ENCODE measurements at regions not wholly inside any gene's neighbourhood (a gene's known extent, or its start where the extent isn't known, plus 50 kb on each side); places are given as distances from the start of the nearest gene placed in this dataset.

DNA sequence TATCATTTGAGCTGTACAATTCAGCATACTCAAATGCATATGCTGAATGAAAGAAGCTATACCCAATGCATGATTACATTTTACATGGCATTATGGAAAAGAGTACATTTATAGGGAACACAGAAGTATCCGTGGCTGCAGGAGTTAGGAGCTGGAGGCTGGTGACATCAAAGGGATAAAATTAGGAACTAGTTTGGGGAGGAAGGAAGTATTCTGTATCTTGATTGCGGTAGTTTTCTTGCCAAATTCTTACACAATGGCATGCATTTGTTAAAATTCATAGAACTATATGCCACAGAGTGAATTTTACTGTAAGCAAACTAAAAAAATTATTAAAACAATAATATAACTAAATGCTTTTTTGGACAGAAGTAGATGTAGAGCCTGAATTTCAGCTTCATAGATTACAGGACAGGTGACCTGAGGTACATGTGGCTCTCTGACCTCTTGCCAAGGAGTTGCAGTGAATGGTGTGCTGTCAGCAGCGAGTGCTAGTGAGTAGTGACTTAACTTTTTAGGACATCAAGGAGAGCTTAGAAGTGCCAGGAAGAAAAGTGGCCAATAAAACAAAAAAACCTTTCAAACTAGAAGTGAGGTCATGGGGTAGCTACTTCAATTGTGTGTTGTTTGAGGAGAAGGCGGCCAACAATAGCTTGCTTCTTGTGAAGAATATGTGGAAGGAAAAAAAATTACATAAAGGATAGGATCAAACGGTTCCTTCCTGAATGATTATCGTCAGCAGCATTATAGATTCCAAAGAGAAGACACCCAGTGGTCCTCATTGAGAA, 514.9 kb upstream of the CLINT1 start:
- DNase-seq, result no peak

DNA sequence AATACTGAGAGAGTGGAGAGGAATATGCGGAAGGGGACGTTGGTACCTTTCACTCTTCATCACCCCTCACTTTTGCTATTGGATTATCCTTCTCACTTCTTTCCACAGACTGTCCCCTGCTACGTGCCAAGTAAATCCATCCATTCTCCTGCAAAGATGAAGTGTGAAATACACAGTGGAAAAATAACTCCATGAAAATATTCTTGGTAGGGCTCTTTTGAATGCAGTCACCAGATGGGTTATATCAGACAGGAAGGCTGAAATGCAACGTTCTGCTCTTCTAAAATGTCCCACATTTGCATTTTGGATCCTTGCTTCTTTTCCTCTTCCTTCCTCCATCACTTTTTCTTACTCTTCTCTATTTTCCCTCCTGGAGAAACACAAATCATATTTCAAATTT, 510.3 kb upstream of the CLINT1 start:
- no peak for DNase-seq

DNA sequence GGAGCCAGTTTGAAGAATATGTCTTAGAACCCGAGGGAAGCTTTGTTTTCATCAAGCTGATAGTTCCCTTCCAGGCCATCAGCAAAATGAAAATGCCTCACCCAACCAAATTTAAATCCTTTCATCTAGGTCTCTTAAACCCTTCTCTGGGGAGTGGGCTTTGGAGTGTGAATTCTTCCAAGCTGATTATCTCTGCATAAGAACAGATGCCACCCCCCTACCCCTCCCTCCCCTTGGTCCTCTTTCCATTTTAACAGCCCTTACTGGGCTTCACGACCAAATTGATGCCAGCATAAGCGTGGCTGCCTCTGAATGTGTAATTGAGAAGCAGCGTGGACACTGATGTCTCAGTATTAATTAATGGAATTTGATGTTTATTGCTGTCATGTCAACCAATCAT, 509.7 kb upstream of the CLINT1 start:
- DNase-seq, result no peak

DNA sequence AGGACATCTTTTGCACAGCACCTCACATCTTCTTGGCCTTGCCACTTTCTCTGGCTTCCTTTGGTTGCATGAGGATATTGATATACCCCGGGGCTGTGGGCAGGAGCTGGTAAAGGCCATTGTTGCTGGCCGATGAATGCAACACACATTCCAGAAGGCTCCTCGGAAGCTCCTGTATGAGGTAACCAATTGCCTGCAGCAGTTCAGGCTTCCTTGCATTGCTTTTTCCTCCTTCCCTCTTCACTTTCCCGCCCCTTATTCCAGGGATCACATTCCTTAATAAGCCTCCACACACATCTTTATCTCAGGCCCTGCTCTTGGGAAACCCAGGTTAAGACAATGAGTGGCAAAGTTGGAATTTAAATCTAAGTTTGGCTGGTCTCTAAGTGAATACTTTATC, 505.4 kb upstream of the CLINT1 start:
- no peak for DNase-seq

DNA sequence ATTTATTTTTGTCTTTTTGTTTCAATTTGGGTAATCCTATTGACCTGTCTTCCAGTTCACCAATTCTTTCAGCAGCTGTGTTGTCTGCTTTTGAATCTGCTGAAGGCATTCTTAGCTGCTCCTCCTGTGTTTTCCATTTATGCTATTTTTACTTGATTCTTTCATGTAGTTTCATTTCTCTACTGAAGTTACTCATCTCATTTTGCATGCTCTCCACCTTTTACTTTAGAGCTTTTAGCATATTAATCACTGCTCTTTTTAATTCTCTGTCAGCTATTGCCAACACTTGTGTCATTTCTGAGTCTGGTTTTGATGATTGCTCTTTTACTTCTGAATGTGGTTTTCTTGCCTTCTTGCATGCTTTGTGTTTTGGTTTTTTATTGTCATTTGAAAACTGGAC, 496.0 kb upstream of the CLINT1 start:
- no peak for DNase-seq

DNA sequence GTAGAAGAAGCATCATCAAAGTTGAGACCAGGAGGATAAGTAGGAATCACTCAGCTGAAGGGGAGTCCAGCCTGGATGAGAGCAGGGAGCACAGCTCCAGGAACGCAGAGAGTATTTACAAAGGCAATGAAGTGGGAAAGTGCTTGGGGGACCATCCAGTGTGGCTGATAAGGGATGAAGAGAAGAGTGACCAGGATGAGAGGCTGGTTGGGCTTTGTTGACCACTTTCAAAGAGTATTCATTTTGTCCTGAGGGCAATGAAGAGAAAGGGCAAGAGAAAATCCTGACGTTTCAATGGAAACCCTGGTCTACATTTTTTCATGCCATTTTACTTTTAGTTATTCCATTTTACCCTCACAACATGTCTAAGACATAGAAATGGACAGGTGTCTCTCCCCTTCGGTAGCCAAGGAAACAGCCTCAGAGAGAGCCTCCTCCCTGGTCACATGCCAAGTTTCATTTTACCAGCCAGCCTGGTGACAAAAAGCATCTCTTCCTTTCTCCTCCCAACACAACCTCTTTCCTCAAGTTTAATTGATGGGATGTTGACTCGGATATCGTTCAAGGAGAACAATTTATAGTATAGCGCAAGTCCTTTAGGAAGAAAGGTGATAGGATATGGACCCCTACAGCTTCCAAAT, 492.7 kb upstream of the CLINT1 start:
- DNase-seq, result no peak

DNA sequence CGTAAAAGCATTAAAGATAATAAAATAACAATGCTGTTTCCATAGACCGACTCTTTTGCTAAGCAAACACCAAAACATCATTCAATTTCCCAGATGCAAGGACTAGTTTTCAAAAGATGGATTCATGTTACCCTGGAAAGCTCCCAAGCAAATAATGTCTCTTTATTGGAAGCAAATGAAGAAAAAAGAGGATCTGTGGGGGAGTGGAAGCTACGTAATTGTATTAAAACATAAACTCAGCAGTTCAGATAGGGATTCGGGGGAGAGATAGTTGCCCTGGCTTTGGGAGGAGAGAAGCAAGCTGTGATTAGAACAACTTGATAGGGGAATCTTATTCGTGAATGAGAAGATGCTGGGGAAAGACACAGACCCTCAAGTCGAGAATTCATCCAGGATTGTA, 491.0 kb upstream of the CLINT1 start:
- DNase-seq, result peak; percentile 47 to 90 (median 68)

DNA sequence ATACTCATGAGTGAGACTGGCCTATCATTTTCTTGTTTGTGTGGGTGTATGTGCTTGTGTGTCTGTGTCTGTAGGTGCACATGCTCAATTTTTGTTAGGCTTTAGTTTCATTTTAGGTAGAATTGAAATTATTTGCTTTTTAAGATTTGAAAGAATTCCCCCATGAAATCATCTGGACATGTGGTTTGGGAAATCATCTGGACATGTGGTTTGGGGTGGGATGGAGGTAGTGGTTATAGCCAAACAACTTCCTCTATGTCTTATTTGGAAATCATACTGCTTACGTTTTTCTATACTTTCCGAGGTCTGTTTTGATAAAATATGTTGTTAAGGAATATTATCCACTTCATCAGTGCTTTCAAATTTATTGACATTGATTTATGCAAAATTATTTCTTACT, 485.4 kb upstream of the CLINT1 start:
- no peak for DNase-seq

DNA sequence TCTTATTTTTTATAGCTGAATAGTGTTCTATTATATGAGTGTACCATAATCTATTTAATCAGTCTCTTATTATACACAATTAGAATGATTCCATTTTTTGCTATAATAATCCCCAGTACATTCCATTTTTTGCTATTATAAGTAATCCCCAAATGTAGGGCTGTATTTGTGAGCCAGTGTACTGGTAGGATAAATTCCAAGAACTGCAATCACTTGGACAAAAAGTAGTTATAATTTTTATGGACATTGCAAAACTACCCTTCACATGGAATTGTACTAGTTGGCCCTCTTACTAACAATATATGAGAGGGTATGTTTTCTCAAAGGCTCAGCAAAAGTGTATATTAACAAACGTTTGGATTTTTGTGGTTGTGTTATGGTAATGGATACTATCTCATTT, 481.7 kb upstream of the CLINT1 start:
- no peak for DNase-seq

DNA sequence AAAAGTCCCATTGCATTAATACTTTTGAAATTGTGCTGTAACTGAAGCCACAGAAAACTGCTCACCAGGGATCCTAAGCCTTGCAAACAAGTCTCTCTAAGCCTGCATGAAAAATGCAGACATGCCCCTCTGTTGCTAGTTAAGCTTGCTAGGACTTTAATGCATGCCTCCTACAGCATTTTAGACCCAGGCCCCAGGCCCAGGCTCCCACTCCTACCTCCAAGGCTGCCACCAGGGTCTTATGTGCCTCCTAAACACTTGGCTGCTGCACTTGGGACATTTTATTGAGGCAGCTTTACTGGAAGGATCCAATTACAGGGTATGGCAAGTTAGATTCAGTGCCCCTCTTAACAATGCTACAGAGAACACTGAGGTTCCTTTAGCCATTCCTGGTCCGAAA, 467.3 kb upstream of the CLINT1 start:
- peak in 1 of 3 donors; percentile 53 for DNase-seq

DNA sequence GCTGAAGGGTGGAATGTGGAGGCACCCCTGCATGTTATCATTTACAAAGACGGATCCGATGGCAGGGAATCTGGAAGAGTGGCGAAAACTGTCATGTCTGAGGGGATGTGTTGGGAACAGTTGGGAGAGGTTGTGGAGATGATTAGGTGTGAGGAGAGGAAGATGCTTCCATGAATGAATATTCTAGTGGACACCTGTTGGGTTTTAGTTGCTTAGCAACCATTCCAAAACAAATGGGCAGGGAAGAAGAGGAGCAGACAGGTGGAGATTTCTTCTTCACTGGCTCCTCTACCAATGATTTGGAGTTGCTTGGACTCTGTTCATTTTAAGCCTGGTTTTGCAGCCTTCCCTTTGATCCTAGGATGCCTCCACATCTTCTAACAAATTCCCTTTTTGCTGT, 465.3 kb upstream of the CLINT1 start:
- DNase-seq, result peak in 1 of 3 donors; percentile 36

DNA sequence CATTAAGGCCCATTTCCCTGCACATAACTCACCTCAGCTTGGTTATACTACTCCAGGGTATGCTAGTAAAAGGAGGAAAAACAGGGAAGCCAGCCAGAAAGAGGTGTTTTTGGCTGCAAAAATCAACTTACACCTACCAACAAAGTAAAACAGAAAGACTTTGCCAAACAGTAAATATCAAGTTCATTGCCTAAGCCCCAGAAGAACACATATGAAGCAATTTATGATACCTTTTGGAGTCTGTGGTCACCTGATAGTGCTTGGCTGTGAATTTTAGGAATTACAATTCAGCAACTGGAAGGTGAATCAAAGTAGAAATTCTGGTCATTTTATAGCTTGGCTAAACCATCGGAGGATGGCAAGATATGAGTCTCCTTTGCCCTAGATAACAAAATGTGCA, 463.7 kb upstream of the CLINT1 start:
- no peak for DNase-seq

DNA sequence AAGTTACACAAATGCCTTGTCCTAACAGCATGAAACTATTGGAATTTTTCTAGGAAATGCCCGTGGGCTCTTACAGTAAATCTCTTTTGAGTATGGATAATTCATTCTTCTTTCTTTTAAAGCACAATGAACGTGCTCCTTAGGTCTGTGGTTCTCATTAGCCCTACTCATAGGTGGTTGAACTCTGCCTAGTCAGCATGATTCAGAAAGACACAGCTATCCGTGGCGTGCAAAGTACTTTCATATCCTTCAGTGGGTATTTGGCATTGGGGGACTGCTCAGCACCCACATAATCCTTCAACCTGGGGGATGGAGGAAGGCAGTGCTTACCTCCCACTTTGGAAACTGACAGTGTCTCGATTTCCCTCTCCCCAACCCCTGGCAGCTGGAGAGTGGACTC, 462.0 kb upstream of the CLINT1 start:
- DNase-seq, result no peak

DNA sequence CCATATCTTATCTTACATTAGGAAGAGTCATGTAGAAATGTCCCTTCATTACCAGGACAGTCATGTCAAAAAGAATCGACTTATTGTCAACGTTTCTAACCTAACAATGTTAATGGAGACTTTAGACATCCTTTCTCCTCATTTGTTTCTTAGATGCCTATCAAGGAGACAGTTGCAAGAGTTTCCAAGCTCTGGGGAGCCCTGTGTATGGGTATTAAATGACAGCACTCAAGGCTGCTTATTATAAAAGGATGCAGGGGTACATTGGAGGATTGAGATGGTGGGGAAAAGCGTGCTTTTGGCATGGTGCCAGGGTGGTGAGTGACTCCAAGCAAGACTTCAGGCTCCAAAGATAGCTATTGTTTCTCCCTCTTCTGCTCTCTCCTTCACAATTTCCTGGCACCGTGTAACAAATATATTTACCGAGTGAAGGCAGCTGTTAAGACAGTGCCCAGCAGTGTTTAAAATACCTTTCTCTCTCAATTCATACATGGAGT, 461.3 kb upstream of the CLINT1 start:
- peak in 1 of 3 donors; percentile 31 for DNase-seq

DNA sequence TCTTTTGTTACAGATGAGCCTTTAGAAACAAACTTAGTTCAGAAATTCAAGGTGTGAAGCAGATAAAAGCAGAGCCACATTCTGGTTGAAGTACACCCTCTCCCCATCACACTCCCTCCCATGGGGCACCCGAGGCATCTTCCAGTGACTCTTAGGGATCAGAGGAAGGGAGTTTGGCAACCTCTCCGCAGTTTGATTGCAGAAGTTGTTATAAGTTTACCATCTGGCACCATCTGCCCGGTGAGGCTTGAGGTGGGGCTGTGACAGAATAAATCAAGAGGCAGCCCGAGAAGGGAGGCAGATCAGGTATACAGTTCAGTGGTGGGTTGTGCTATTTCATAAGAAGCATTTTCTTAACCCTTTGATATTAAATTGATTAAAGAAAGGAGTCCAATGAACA, 458.6 kb upstream of the CLINT1 start:
- no peak for DNase-seq

DNA sequence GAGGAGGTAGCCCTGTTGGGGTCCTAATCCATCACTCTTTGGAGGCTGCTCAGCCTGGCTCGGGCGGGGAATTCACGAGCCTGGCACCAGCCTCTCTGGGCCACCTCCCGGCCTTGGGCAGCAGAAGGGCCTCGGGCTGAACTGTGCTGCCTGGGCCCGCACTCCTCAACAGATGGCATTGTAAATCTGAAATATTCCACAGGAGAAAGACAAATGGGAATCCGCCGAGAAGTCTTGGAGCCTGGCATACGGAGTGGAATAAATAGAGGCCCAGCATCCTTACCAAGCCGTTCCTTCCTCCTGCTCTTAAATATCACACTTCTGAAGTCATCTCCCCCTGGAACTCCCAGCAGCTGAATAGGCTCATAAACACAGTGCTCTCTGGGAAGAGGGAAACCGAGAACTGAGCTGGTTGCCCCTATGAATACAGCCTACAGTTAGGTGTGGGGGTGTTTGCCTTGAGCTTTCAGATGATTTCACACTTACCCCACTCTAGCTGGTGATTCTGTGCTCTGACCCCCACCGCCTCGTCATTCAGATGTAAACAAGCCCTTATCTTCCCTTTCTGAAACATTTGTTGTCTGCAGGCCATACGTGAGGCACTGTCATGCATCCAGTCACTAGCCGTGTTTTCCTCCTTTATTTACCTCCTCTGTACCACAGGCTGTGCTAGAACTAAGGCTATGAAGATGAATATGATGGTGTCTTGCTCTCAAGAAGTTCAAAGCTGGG, 455.0 kb upstream of the CLINT1 start:
- no peak for DNase-seq

DNA sequence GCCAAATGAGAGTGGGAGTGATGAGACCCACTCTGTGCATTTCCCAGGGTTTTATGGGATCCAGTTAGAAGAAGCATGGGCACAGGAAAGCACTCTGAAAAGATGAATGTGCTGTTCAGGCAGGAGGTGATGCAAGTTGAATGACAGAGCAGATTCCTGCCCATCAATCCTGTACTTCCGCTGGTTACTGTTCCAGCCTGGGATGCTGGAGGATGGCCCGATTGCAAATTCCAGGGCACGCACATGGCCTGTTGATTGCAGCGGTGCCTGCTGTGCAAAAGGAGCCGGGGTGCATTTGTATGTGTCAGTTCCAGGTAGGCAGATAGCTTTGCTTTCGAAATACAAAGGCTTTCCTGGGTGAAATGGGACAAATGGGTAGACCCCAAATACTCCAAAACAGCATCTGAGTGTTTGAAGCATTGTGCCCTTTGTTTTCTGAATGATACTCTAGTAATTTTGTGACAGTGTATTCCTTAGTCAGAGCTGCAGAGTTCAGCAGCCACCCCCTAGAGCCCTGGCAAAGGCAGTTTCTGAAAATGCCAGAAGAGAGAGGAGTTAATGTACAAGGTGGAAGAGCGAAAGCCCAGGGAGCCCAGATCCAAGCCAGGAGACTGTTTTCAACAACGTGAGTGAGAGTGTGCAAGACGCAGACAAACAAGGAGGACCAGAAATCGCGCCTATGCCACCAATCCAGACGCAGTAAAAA, 454.2 kb upstream of the CLINT1 start:
- no peak for DNase-seq

DNA sequence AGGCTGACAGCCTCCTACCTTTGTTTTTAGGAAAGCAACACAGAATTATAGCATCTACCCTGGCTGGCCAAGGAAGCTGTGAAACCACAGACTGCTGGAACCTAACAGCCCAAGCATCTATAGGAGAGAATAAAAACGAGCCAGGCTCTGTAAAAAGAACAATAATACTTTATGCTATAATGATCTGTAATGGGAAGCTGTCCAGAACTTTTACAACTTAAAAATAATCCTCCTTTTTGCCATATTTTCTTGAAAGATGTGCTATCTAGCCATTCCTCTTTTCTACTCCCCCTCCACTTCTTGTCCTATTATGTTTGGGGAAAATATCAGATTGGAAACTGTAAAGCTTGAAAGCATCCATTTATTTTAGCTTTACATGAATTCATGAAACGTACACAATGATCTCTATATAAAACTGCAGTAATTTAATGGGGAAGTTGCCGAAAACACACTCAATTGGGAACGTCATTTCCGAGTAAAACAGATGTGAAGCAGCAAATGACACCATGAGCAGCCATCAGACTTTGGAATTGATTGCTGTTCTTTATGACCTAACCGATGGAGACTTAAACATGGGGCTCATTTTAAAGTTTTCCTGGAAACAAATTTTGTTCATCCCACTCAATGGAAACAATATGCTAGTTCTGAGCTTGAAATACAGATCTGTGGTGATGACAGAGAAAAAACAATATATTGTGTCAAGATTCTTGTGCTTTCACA, 450.3 kb upstream of the CLINT1 start:
- DNase-seq, result peak in 2 of 3 donors; percentile 49 to 86

DNA sequence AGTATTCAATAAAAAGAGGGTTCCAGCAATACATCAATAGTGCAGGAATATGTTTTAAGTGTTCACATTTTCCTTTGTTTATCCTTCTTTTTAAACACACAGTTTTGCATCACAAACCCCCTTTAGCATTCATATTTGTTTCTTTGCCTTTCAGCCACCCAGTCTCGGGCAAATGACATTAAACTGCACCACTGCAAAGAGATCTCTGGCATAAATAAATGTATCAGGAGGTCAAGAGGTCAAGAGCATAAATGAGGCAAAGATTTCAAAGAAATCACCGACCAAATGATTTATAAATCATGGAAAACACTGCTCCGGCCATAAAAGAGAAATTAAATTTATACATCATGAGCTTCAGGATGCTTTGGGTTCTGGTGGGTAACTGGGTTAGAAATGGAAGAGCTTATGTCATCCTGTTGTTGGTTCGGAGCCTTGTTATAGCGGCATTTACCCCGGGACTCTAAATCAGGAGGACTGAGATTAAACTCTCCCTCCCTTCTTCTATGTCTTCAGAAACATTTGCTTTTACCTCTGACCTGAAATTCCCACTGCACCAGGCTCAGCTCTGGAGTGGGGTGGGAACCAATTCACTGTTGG, 449.6 kb upstream of the CLINT1 start:
- no peak for DNase-seq

DNA sequence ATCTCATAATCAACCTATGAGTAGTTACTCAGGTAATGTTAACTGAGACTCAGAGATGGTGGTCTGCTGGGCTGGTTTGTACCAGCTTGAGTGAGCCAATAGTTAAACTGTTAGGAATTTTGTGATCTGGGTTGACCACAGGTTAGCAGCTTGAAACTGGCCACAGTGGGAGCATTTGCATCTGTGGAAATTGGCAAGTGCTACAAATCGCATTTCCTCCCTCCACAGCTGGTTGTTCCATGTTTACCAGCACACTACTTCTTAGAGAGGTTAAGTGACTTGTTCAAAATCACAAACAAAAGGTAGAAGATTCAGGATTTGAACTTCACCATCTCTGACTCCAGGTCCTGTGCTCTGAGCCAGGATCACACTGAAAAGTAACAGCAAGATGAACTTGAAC, 446.9 kb upstream of the CLINT1 start:
- peak in 1 of 3 donors; percentile 84 for DNase-seq

DNA sequence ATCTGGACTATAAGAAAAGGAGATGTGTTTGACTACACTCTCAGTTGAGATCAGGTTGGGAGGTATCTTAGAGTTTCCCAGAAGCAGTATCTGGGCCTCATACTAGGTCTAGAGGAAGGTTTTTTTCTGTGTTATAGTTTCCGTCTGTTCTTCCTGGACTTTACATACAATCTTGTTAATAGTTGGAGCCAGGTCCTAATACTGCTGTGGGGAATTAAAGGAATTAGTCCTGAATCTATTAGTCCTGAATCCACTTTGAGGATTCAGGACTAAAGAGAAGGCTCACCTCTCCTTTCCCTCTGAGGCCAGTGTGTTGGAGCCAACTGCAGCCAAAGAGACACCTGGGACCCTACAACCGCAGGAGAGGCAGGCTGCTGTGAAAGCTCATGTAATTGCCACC, 445.7 kb upstream of the CLINT1 start:
- DNase-seq, result peak in 1 of 3 donors; percentile 72
